Breast epithelium (tissue), 4 donors: ENCODE measurements at regions not wholly inside any gene's neighbourhood (a gene's known extent, or its start where the extent isn't known, plus 50 kb on each side); places are given as distances from the start of the nearest gene placed in this dataset.

ENCODE experiments used
- DNase-seq, 2 donors: peaks; one replicate each; pipeline ENCODE4 v3.0.0-alpha.2; 2019; ENCODE audit warnings: low spot score in 2 of 2
- H3K27ac ChIP-seq, 2 donors: fragments of 200-600 bp; sonication (generic) in 1 of 2; one replicate each; pipeline ENCODE4 v1.5.1; 2016 to 2019; ENCODE audit warnings: mild to moderate bottlenecking in 1 of 2
- H3K27me3 ChIP-seq, 2 donors: fragments of 200-600 bp; sonication (generic) in 1 of 2; one replicate each; pipeline versions ENCODE4 v1.5.1 to v1.6.0; 2017 to 2019; ENCODE audit warnings: control low read depth in 1 of 2, mild to moderate bottlenecking in 1 of 2
- H3K36me3 ChIP-seq: fragments of 200-600 bp; one replicate; pipeline ENCODE4 v1.5.1; 2019
- H3K4me1 ChIP-seq, 2 donors: fragments of 200-600 bp; sonication (generic); one replicate each; pipeline ENCODE4 v1.5.1; 2016 to 2019; ENCODE audit warnings: control low read depth in 1 of 2
- H3K4me3 ChIP-seq, 3 donors: fragments of 200-600 bp; sonication (generic); 1 replicate in 2 of 3; 2 replicates in 1 of 3; pipeline ENCODE4 v1.5.1; 2016 to 2019; ENCODE audit warnings: mild to moderate bottlenecking in 3 of 3, moderate library complexity in 2 of 3
- H3K9me3 ChIP-seq, 2 donors: fragments of 200-600 bp; sonication (generic) in 1 of 2; one replicate each; pipeline ENCODE4 v1.5.1; 2016 to 2019; ENCODE audit warnings: control low read depth in 1 of 2
- CTCF ChIP-seq, 3 donors: fragments of 450-650 bp; IDR thresholded peaks; one replicate each; pipeline ENCODE4 v1.5.1; 2016 to 2017; ENCODE audit warnings: antibody characterized with exemption in 3 of 3, mild to moderate bottlenecking in 3 of 3, moderate library complexity in 3 of 3
- POLR2A ChIP-seq: fragments of 450-650 bp; IDR thresholded peaks from one replicate; pipeline ENCODE4 v1.6.1; 2016; ENCODE audit warnings: antibody characterized with exemption, mild to moderate bottlenecking, moderate library complexity
- POLR2AphosphoS5 ChIP-seq, 3 donors: sonication (generic); formaldehyde crosslinking; IDR thresholded peaks; one replicate each; pipeline ENCODE4 v1.6.1; 2017; ENCODE audit warnings: antibody characterized with exemption in 3 of 3
- intact Hi-C: fragments of 100-400 bp; cut with DNase I; formaldehyde crosslinking; loops from one replicate; pipeline ENCODE4 v1.15.1; 2023; ENCODE audit warnings: low total_unique reads

GRCh38 chr12:59155448-59155847 is 235.1 kb upstream of the LRIG3 start:
- H3K4me1 ChIP-seq, result no peaks in the 10 kb centered on the region
- intact Hi-C loops, result no loop called here
- H3K9me3 ChIP-seq, result peaks cover 0 to 9% of the 10 kb centered on the region in 2 donors
- H3K36me3 ChIP-seq, result no peaks in the 10 kb centered on the region
- no peak for DNase-seq
- TF ChIP-seq POLR2AphosphoS5 (IDR thresholded peaks at IDR 0.05) (no peak), CTCF (IDR thresholded peaks at IDR 0.05) (no peak), POLR2A (no peak)
- H3K4me3 ChIP-seq, result no peak overlapping the region
- no peaks in the 10 kb centered on the region for H3K27me3 ChIP-seq
- H3K27ac ChIP-seq, result no peak overlapping the region

- no peaks in the 10 kb centered on the region for H3K27me3 ChIP-seq
- no peaks in the 10 kb centered on the region for H3K36me3 ChIP-seq
- TF ChIP-seq POLR2AphosphoS5 (IDR thresholded peaks at IDR 0.05) (no peak), POLR2A (no peak), CTCF (IDR thresholded peaks at IDR 0.05) (no peak)
- intact Hi-C loops, result no loop called here
- H3K4me3 ChIP-seq, result no peak overlapping the region
- no peak overlapping the region for H3K27ac ChIP-seq
- H3K4me1 ChIP-seq, result no peaks in the 10 kb centered on the region
- no peak for DNase-seq
- no peaks in the 10 kb centered on the region for H3K9me3 ChIP-seq
Observed at GRCh38 chr12:59151243-59151642, 230.9 kb upstream of the LRIG3 start.

DNA sequence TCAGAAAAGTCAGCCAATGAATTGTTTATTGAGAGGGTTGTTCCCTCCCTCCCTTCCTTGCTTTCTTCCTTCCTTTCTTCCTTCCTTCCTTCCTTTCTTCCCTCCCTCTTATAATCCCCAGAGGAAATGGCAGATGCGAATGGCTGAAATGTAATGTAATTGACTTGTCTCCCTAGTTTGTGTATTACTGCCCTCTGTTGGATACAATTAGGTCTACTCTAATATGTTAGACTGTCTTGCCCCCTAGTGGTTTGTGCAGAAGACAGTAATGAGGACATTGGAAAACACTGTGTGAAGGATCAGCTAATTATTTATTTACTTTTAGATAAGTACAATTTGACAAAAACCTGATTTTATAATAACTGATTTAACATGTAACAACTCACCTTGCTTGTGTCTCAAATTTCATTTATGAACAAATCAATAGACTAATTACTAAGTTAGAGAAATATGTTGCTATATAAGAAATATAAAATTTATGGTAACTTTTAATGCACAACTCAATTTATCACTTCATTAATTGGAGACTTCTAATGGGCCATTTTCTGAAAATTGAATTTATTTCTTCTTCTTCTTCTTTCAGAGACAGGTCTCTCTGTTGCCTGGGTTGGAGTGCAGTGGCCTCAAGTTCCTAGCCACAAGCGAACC is 229.8 kb upstream of the LRIG3 start:
- intact Hi-C loops, result loop anchor here (10.0 kb wide), 1 partner anchor 995 kb away; no protein-coding TSS in a partner anchor
- TF ChIP-seq CTCF (IDR thresholded peaks at IDR 0.05), result peak; percentile 95 to 100 (median 99)
- no peak for TF ChIP-seq POLR2AphosphoS5 (IDR thresholded peaks at IDR 0.05)
- DNase-seq, result no peak
- H3K36me3 ChIP-seq, result no peaks in the 10 kb centered on the region
- no peak overlapping the region for H3K27ac ChIP-seq
- H3K4me3 ChIP-seq, result no peak overlapping the region
- no peaks in the 10 kb centered on the region for H3K9me3 ChIP-seq
- H3K27me3 ChIP-seq, result no peaks in the 10 kb centered on the region
- no peaks in the 10 kb centered on the region for H3K4me1 ChIP-seq

DNA sequence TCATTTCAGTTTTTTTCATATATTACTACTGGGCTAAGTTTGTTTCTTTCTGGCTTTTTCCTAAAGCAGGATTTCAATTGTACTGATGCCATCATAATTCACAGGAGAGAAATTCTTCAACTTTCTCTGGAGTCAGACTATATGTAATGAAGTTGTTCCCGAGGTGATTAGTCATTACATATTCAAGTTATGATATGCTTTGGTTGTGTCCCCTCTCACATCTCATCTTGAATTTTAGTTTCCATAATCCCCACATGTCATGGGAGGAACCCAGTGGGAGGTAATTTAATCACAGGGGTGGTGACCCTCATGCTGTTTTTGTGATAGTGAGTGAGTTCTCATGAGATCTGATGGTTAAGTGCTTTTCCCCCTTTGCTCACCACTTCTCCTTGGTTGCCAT is 227.5 kb upstream of the LRIG3 start:
- H3K27me3 ChIP-seq, result no peaks in the 10 kb centered on the region
- no peak for TF ChIP-seq CTCF (IDR thresholded peaks at IDR 0.05)
- no peak for TF ChIP-seq POLR2AphosphoS5 (IDR thresholded peaks at IDR 0.05)
- TF ChIP-seq POLR2A, result no peak
- intact Hi-C loops, result loop anchor here (10.0 kb wide), 1 partner anchor 993 kb away; no protein-coding TSS in a partner anchor

GRCh38 chr12:59142183-59142790 is 222.0 kb upstream of the LRIG3 start:
- H3K27ac ChIP-seq, result no peak overlapping the region

More for the DNA sequence above, 227.5 kb upstream of the LRIG3 start:
- no peak overlapping the region for H3K4me3 ChIP-seq
- H3K27ac ChIP-seq, result no peak overlapping the region
- no peaks in the 10 kb centered on the region for H3K9me3 ChIP-seq
- no peak for DNase-seq
- H3K4me1 ChIP-seq, result no peaks in the 10 kb centered on the region
- H3K36me3 ChIP-seq, result no peaks in the 10 kb centered on the region

More at GRCh38 chr12:59142183-59142790, 222.0 kb upstream of the LRIG3 start:
- intact Hi-C loops, result loop anchor here (10.0 kb wide), 1 partner anchor 987 kb away; no protein-coding TSS in a partner anchor
- H3K27me3 ChIP-seq, result no peaks in the 10 kb centered on the region
- no peak for TF ChIP-seq POLR2A
- no peak for TF ChIP-seq POLR2AphosphoS5 (IDR thresholded peaks at IDR 0.05)
- no peak for TF ChIP-seq CTCF (IDR thresholded peaks at IDR 0.05)
- no peaks in the 10 kb centered on the region for H3K36me3 ChIP-seq
- H3K9me3 ChIP-seq, result no peaks in the 10 kb centered on the region
- DNase-seq, result no peak
- no peak overlapping the region for H3K4me3 ChIP-seq
- H3K4me1 ChIP-seq, result no peaks in the 10 kb centered on the region
